ENCODE measurements at regions not wholly inside any gene's neighbourhood (a gene's known extent, or its start where the extent isn't known, plus 50 kb on each side); places are given as distances from the start of the nearest gene placed in this dataset.
A peak's percentile ranks its signal among the peaks of the same experiment; 100 is the strongest.

DNA sequence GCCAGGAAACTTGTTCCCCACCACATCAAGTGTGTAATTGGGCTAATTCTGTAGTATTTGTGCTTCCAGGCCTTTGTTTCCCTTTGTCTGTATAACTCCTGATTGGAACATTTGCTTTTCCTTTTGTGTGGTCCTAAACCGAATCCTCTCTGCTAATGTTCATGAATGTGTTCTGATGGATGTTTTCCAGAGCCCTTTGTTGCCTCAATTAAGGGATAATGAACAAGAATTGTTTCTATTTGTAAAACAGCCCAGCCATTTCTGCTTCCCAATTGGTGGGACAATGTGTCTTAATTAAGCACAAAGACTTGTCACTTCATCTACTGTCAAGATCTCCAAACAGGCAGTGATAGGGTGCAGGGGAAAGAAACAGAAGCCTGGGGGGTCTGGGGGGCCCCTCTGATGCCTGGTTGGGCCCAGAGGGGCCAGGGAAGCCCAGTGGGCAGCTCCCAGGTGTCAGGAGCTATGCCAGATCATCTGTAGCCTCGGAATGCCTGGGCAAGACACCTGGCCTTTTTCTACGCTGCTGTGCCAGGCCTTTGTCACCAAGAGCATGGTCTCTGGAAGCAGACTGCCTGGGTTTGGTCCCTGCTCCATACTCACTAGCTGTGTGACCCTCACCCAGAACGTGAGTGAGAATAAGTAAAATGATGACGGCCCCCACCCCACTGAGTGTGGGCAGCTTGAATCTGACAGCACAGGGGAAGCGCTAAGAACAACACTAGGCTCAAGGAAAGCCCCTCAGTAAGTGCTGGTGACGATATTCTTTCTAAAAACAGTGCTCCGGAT, 116.6 kb upstream of the PRR20G start:
- H3K4me3 ChIP-seq, result no peak overlapping the region
- H3K27ac ChIP-seq, result no peak overlapping the region
- TF ChIP-seq, protein P1, sequence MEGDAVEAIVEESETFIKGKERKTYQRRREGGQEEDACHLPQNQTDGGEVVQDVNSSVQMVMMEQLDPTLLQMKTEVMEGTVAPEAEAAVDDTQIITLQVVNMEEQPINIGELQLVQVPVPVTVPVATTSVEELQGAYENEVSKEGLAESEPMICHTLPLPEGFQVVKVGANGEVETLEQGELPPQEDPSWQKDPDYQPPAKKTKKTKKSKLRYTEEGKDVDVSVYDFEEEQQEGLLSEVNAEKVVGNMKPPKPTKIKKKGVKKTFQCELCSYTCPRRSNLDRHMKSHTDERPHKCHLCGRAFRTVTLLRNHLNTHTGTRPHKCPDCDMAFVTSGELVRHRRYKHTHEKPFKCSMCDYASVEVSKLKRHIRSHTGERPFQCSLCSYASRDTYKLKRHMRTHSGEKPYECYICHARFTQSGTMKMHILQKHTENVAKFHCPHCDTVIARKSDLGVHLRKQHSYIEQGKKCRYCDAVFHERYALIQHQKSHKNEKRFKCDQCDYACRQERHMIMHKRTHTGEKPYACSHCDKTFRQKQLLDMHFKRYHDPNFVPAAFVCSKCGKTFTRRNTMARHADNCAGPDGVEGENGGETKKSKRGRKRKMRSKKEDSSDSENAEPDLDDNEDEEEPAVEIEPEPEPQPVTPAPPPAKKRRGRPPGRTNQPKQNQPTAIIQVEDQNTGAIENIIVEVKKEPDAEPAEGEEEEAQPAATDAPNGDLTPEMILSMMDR (IDR thresholded peaks at IDR 0.05), result no peak
- no peak for TF ChIP-seq POLR2A (IDR thresholded peaks at IDR 0.05)
- no peaks in the 10 kb centered on the region for H3K9me3 ChIP-seq
- H3K4me1 ChIP-seq, result no peaks in the 10 kb centered on the region
- peaks cover 0 to 21% (median 0%) of the 10 kb centered on the region in 9 donors for H3K27me3 ChIP-seq
- intact Hi-C loops (cut with DNase I), result no loop called here
- H3K36me3 ChIP-seq, result no peaks in the 10 kb centered on the region
- DNase-seq, result peak in 1 of 5 donors; percentile 6
- WGBS, 4 donors, result 38 to 60% (median 51%) methylated on average over 8 of the region's 8 CpGs
- ATAC-seq, result no peak

DNA sequence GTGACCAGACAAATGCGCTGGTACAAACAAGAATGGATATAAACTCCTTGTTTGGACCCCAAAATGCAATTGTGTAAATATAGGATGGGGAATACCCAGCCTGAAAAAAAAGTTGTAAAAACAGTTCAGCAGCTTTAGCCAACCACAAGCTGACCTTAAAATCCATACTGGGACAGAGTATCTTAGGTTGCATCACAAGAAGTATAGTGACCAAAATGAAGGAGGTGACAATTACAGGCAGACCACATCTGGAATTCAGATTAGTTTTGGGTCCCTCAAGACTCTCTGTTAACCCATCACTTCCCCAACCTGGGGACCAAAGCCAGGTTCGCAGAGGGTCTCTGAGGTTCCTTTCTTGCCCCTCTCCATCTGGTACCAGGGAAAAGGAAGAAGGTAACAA, 115.9 kb upstream of the PRR20G start:
- no peak for TF ChIP-seq POLR2A (IDR thresholded peaks at IDR 0.05)
- TF ChIP-seq, protein P1 (IDR thresholded peaks at IDR 0.05), result no peak
- H3K4me3 ChIP-seq, result no peak overlapping the region
- H3K4me1 ChIP-seq, result no peaks in the 10 kb centered on the region
- 89 to 96% (median 93%) methylated on average over 2 of the region's 2 CpGs for WGBS, 4 donors
- DNase-seq (no peak), ATAC-seq (no peak)
- no peak overlapping the region for H3K27ac ChIP-seq
- H3K36me3 ChIP-seq, result no peaks in the 10 kb centered on the region
- intact Hi-C loops (cut with DNase I), result no loop called here
- H3K9me3 ChIP-seq, result no peaks in the 10 kb centered on the region
- H3K27me3 ChIP-seq, result peaks cover 0 to 21% (median 0%) of the 10 kb centered on the region in 9 donors

DNA sequence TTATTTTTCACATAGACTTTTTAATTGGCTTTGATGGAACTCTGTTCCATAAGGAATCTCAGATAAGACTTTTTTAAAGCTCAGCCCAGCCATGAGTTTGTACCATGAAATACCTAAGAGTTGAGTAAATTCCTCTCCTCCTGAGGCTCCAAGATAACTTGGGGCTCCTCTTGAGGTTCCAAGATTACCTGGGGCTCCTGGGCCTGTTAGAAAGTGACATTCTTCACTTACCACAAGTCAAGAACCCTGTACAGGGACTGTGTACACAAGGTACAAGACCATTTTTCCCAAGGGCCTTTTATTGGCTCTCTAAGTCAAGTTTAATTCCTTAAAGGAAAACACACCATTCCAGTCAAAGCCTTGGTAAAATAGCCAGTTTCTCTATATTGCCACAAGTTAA, 111.3 kb upstream of the PRR20G start:
- ATAC-seq (no peak), DNase-seq (no peak)
- peaks cover 0 to 27% (median 9%) of the 10 kb centered on the region in 9 donors for H3K27me3 ChIP-seq
- H3K36me3 ChIP-seq, result no peaks in the 10 kb centered on the region
- H3K27ac ChIP-seq, result no peak overlapping the region
- no peaks in the 10 kb centered on the region for H3K4me1 ChIP-seq
- H3K9me3 ChIP-seq, result no peaks in the 10 kb centered on the region
- no peak overlapping the region for H3K4me3 ChIP-seq
- TF ChIP-seq, protein P1 (IDR thresholded peaks at IDR 0.05), result no peak
- TF ChIP-seq POLR2A (IDR thresholded peaks at IDR 0.05), result no peak
- intact Hi-C loops (cut with DNase I), result no loop called here

DNA sequence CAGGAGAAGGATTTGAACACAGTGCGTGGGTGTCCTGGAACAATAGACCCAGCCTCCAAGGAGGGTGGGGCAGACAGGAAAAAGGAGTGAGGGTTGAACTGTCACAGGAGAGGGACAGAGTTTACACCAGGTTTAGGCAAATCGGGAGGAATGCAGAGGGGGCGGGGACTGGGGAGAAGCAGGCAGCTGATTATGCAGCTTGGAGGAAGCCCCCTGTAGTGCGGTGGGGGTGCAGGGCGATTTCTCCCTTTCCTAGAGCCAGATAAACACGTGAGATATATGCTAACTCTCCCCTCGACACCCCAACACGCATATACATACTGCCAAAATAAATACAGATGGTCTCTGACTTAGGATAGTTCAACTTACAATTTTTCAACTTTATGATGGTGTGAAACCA, 108.6 kb upstream of the PRR20G start:
- TF ChIP-seq, protein P1 (IDR thresholded peaks at IDR 0.05), result no peak
- TF ChIP-seq POLR2A (IDR thresholded peaks at IDR 0.05), result no peak
- WGBS, 4 donors, result 8 to 22% (median 13%) methylated on average over 8 of the region's 8 CpGs

More for the DNA sequence above, 108.6 kb upstream of the PRR20G start:
- Histone ChIP-seq H3K36me3 (no peaks in the 10 kb centered on the region), H3K27ac (no peak overlapping the region), H3K9me3 (no peaks in the 10 kb centered on the region), H3K27me3 (peaks cover 0 to 33% (median 13%) of the 10 kb centered on the region in 9 donors), H3K4me3 (no peak overlapping the region), H3K4me1 (no peaks in the 10 kb centered on the region)
- ATAC-seq, result no peak
- DNase-seq, result no peak
- intact Hi-C loops (cut with DNase I), result no loop called here
